PC-3 (cell line): ENCODE measurements at regions not wholly inside any gene's neighbourhood (a gene's known extent, or its start where the extent isn't known, plus 50 kb on each side); places are given as distances from the start of the nearest gene placed in this dataset.

Experiments
- CTCF ChIP-seq: fragments of 300-600 bp; sonication (generic); conservative IDR thresholded peaks from 2 replicates; pipeline ENCODE4 v1.5.1; 2017; ENCODE audit warnings: antibody characterized with exemption, low read depth, mild to moderate bottlenecking, low read length
- EZH2 ChIP-seq: fragments of 300-600 bp; sonication (generic); IDR thresholded peaks from one replicate; pipeline ENCODE4 v1.6.1; 2017; ENCODE audit warnings: antibody characterized with exemption, mild to moderate bottlenecking, low read length; ENCODE audit not compliant: unreplicated experiment

- TF ChIP-seq CTCF (peak; percentile 89), EZH2 (no peak)
Observed at GRCh38 chr2:223692191-223692947, 90.2 kb upstream of the SCG2 start.
